ENCODE measurements at regions not wholly inside any gene's neighbourhood (a gene's known extent, or its start where the extent isn't known, plus 50 kb on each side); places are given as distances from the start of the nearest gene placed in this dataset.

- BruUV-seq (replicated peaks), result no TSS peak
- Mint-ChIP-seq H3K9me3 (ENCODE audit: low read depth, unreplicated experiment) (peaks cover 3% of the 10 kb centered on the region), H3K4me3 (ENCODE audit: low read depth, unreplicated experiment) (no peak overlapping the region), H3K36me3 (ENCODE audit: insufficient read depth, unreplicated experiment) (no peaks in the 10 kb centered on the region), H3K27ac (ENCODE audit: unreplicated experiment) (no peak overlapping the region), H3K4me1 (ENCODE audit: low read depth, unreplicated experiment) (no peaks in the 10 kb centered on the region), H3K27me3 (ENCODE audit: unreplicated experiment) (no peaks in the 10 kb centered on the region)
- intact Hi-C loops (cut with micrococcal nuclease; ENCODE audit: unreplicated experiment), result no loop called here
- TF ChIP-seq CTCF (IDR thresholded peaks at IDR 0.05; ENCODE audit: unreplicated experiment), result no peak
- DNase-seq, result no peak
- CTCF ChIA-PET, result no interaction called here
Observed at GRCh38 chr3:23052208-23052607, 150.9 kb upstream of the UBE2E2 start.

- no peak overlapping the region for H3K4me3 Mint-ChIP-seq (ENCODE audit: low read depth, unreplicated experiment)
- H3K4me1 Mint-ChIP-seq (ENCODE audit: low read depth, unreplicated experiment), result no peaks in the 10 kb centered on the region
- no peaks in the 10 kb centered on the region for H3K27me3 Mint-ChIP-seq (ENCODE audit: unreplicated experiment)
- no peaks in the 10 kb centered on the region for H3K9me3 Mint-ChIP-seq (ENCODE audit: low read depth, unreplicated experiment)
- H3K27ac Mint-ChIP-seq (ENCODE audit: unreplicated experiment), result no peak overlapping the region
- CTCF ChIA-PET, result no interaction called here
- no peak for TF ChIP-seq CTCF (IDR thresholded peaks at IDR 0.05; ENCODE audit: unreplicated experiment)
- intact Hi-C loops (cut with micrococcal nuclease; ENCODE audit: unreplicated experiment), result no loop called here
- H3K36me3 Mint-ChIP-seq (ENCODE audit: insufficient read depth, unreplicated experiment), result no peaks in the 10 kb centered on the region
- no peak for DNase-seq
- no TSS peak for BruUV-seq (replicated peaks)
Observed at GRCh38 chr3:23052620-23053019, 150.5 kb upstream of the UBE2E2 start.

GRCh38 chr3:23055733-23056376 is 147.3 kb upstream of the UBE2E2 start:
- no TSS peak for BruUV-seq (replicated peaks)
- intact Hi-C loops (cut with micrococcal nuclease; ENCODE audit: unreplicated experiment), result no loop called here
- Mint-ChIP-seq H3K27me3 (ENCODE audit: unreplicated experiment) (peaks cover 32% of the 10 kb centered on the region), H3K4me3 (ENCODE audit: low read depth, unreplicated experiment) (no peak overlapping the region), H3K4me1 (ENCODE audit: low read depth, unreplicated experiment) (no peaks in the 10 kb centered on the region), H3K27ac (ENCODE audit: unreplicated experiment) (no peak overlapping the region), H3K9me3 (ENCODE audit: low read depth, unreplicated experiment) (peaks cover 7% of the 10 kb centered on the region), H3K36me3 (ENCODE audit: insufficient read depth, unreplicated experiment) (no peaks in the 10 kb centered on the region)
- no peak for DNase-seq
- TF ChIP-seq CTCF (IDR thresholded peaks at IDR 0.05; ENCODE audit: unreplicated experiment), result no peak
- CTCF ChIA-PET, result no interaction called here

GRCh38 chr3:23062582-23062981 is 140.5 kb upstream of the UBE2E2 start:
- no peak for TF ChIP-seq CTCF (IDR thresholded peaks at IDR 0.05; ENCODE audit: unreplicated experiment)
- CTCF ChIA-PET, result no interaction called here
- H3K27ac Mint-ChIP-seq (ENCODE audit: unreplicated experiment), result no peak overlapping the region
- BruUV-seq (replicated peaks), result no TSS peak
- no peaks in the 10 kb centered on the region for H3K36me3 Mint-ChIP-seq (ENCODE audit: insufficient read depth, unreplicated experiment)
- no peak for DNase-seq
- intact Hi-C loops (cut with micrococcal nuclease; ENCODE audit: unreplicated experiment), result no loop called here
- peaks cover 12% of the 10 kb centered on the region for H3K9me3 Mint-ChIP-seq (ENCODE audit: low read depth, unreplicated experiment)
- H3K27me3 Mint-ChIP-seq (ENCODE audit: unreplicated experiment), result peaks cover 56% of the 10 kb centered on the region
- peaks cover 1% of the 10 kb centered on the region for H3K4me1 Mint-ChIP-seq (ENCODE audit: low read depth, unreplicated experiment)
- no peak overlapping the region for H3K4me3 Mint-ChIP-seq (ENCODE audit: low read depth, unreplicated experiment)

Data from Calu3 (cell line).